Upper lobe of left lung (tissue), 6 donors: ENCODE measurements at regions not wholly inside any gene's neighbourhood (a gene's known extent, or its start where the extent isn't known, plus 50 kb on each side); places are given as distances from the start of the nearest gene placed in this dataset.

Experiments used
- ATAC-seq, 2 donors: fragments of 200-7000 bp; cut with Tn5 transposase; one replicate each; pipeline ENCODE4 v1.9.1; 2022; ENCODE audit warnings: mild to moderate bottlenecking in 2 of 2, moderate library complexity in 2 of 2; ENCODE audit not compliant: low FRiP score in 2 of 2
- DNase-seq, 2 donors: peaks; one replicate each; pipeline ENCODE4 v3.0.0-alpha.2; 2019 to 2020
- H3K27ac ChIP-seq, 4 donors: fragments of 200-600 bp; sonication (generic); one replicate each; pipeline ENCODE4 v1.5.1; 2016 to 2019
- H3K27me3 ChIP-seq, 4 donors: fragments of 200-600 bp; sonication (generic); one replicate each; pipeline ENCODE4 v1.5.1; 2017 to 2019
- H3K36me3 ChIP-seq, 4 donors: fragments of 200-600 bp; sonication (generic); one replicate each; pipeline ENCODE4 v1.5.1; 2016 to 2019
- H3K4me1 ChIP-seq, 4 donors: fragments of 200-600 bp; sonication (generic); one replicate each; pipeline ENCODE4 v1.5.1; 2018 to 2019
- H3K4me3 ChIP-seq, 4 donors: fragments of 200-600 bp; sonication (generic); one replicate each; pipeline ENCODE4 v1.5.1; 2017 to 2019; ENCODE audit warnings: mild to moderate bottlenecking in 2 of 4, moderate library complexity in 1 of 4
- H3K9me3 ChIP-seq, 4 donors: fragments of 200-600 bp; sonication (generic); one replicate each; pipeline ENCODE4 v1.5.1; 2018 to 2019
- CTCF ChIP-seq, 6 experiments: fragments of 450-650 bp in 4 of 6; fragments of 200-600 bp in 2 of 6; sonication (generic) in 2 of 6; IDR thresholded peaks; one replicate each; pipeline ENCODE4 v1.5.1; 2016 to 2019; ENCODE audit warnings: antibody characterized with exemption in 6 of 6
- EP300 ChIP-seq, 4 donors: sonication (generic); formaldehyde crosslinking; IDR thresholded peaks; one replicate each; pipeline ENCODE4 v1.5.1; 2017; ENCODE audit warnings: antibody characterized with exemption in 4 of 4, control low read depth in 2 of 4
- POLR2A ChIP-seq, 4 donors: fragments of 450-650 bp; IDR thresholded peaks; one replicate each; pipeline ENCODE4 v1.5.1; 2016 to 2017; ENCODE audit warnings: antibody characterized with exemption in 4 of 4, mild to moderate bottlenecking in 2 of 4
- POLR2AphosphoS5 ChIP-seq, 2 donors: sonication (generic); formaldehyde crosslinking; IDR thresholded peaks; one replicate each; pipeline ENCODE4 v1.5.1; 2017; ENCODE audit warnings: antibody characterized with exemption in 2 of 2
- WGBS, 2 donors: methylation state at CpG; one replicate each; pipeline ENCODE4 v1.1.5; 2017 to 2018; 5-methylcytosine and 5-hydroxymethylcytosine counted together
- donor health status: DM: no; HTN: no; CAD: no; lungs with moderate emphysema.
- donor health status: DM: no; HTN: yes; CAD: no; lungs with severe emphysema.

- H3K4me3 ChIP-seq: no peak overlapping the region
- no peaks in the 10 kb centered on the region for H3K9me3 ChIP-seq
- 64 to 72% methylated on average over 5 of the region's 5 CpGs for WGBS, 2 donors
- no peaks in the 10 kb centered on the region for H3K27me3 ChIP-seq
- H3K4me1 ChIP-seq: peaks cover 0 to 8% (median 0%) of the 10 kb centered on the region in 4 donors
- H3K36me3 ChIP-seq: no peaks in the 10 kb centered on the region
- ATAC-seq (no peak), DNase-seq (no peak)
- H3K27ac ChIP-seq: no peak overlapping the region
- no peak for TF ChIP-seq POLR2AphosphoS5 (IDR thresholded peaks at IDR 0.05)
- TF ChIP-seq EP300 (IDR thresholded peaks at IDR 0.05): no peak
- TF ChIP-seq POLR2A (IDR thresholded peaks at IDR 0.05): no peak
- TF ChIP-seq CTCF (IDR thresholded peaks at IDR 0.05): no peak
These were observed 331.9 kb downstream of the FGFR2 start for GRCh38 chr10:121266370-121266769.

GRCh38 chr10:121267236-121268003, 330.8 kb downstream of the FGFR2 start:
- ATAC-seq (no peak), DNase-seq (no peak)
- H3K27me3 ChIP-seq: no peaks in the 10 kb centered on the region
- H3K4me3 ChIP-seq: no peak overlapping the region
- H3K4me1 ChIP-seq: peaks cover 0 to 8% (median 0%) of the 10 kb centered on the region in 4 donors
- H3K36me3 ChIP-seq: no peaks in the 10 kb centered on the region
- no peaks in the 10 kb centered on the region for H3K9me3 ChIP-seq
- WGBS, 2 donors: 89 to 90% methylated on average over 7 to 11 of the region's 11 CpGs
- TF ChIP-seq POLR2A (IDR thresholded peaks at IDR 0.05): no peak
- TF ChIP-seq CTCF (IDR thresholded peaks at IDR 0.05): no peak
- no peak for TF ChIP-seq EP300 (IDR thresholded peaks at IDR 0.05)
- no peak for TF ChIP-seq POLR2AphosphoS5 (IDR thresholded peaks at IDR 0.05)
- no peak overlapping the region for H3K27ac ChIP-seq

GRCh38 chr10:121268363-121268762, 329.9 kb downstream of the FGFR2 start:
- no peak for ATAC-seq
- H3K4me3 ChIP-seq: no peak overlapping the region
- no peak overlapping the region for H3K27ac ChIP-seq
- H3K36me3 ChIP-seq: no peaks in the 10 kb centered on the region
- no peaks in the 10 kb centered on the region for H3K9me3 ChIP-seq
- DNase-seq: no peak
- peaks cover 0 to 8% (median 0%) of the 10 kb centered on the region in 4 donors for H3K4me1 ChIP-seq
- WGBS, 2 donors: 76 to 79% methylated on average over 5 of the region's 5 CpGs
- no peaks in the 10 kb centered on the region for H3K27me3 ChIP-seq
- no peak for TF ChIP-seq POLR2A (IDR thresholded peaks at IDR 0.05)
- TF ChIP-seq CTCF (IDR thresholded peaks at IDR 0.05): no peak
- TF ChIP-seq EP300 (IDR thresholded peaks at IDR 0.05): no peak
- no peak for TF ChIP-seq POLR2AphosphoS5 (IDR thresholded peaks at IDR 0.05)

- no peaks in the 10 kb centered on the region for H3K27me3 ChIP-seq
- no peak overlapping the region for H3K27ac ChIP-seq
- H3K36me3 ChIP-seq: no peaks in the 10 kb centered on the region
- H3K9me3 ChIP-seq: no peaks in the 10 kb centered on the region
- peaks cover 0 to 8% (median 0%) of the 10 kb centered on the region in 4 donors for H3K4me1 ChIP-seq
- H3K4me3 ChIP-seq: no peak overlapping the region
- TF ChIP-seq CTCF (IDR thresholded peaks at IDR 0.05) (no peak), EP300 (IDR thresholded peaks at IDR 0.05) (no peak), POLR2AphosphoS5 (IDR thresholded peaks at IDR 0.05) (no peak), POLR2A (IDR thresholded peaks at IDR 0.05) (no peak)
- ATAC-seq (no peak), DNase-seq (no peak)
- WGBS, 2 donors: 88 to 94% methylated on average over 4 of the region's 4 CpGs
These were observed 329.3 kb downstream of the FGFR2 start for GRCh38 chr10:121268863-121269432.
